ENCODE measurements at regions not wholly inside any gene's neighbourhood (a gene's known extent, or its start where the extent isn't known, plus 50 kb on each side); places are given as distances from the start of the nearest gene placed in this dataset.
"Not testable (repeated sequence)": the region's sequence is repeated elsewhere in the genome, so short reads cannot be mapped to it uniquely, and the experiment has no call there.

GRCh38 chr20:48493966-48494365 is 333.8 kb downstream of the PREX1 start:
- no peak for DNase-seq (ENCODE audit: low spot score)
- intact Hi-C loops (cut with DNase I): no loop called here

GRCh38 chr20:48493331-48493730 is 334.5 kb downstream of the PREX1 start:
- DNase-seq (ENCODE audit: low spot score); intact Hi-C loops (cut with DNase I): not testable (repeated sequence)

GRCh38 chr20:48492715-48493070 is 335.1 kb downstream of the PREX1 start:
- intact Hi-C loops (cut with DNase I): no loop called here
- no peak for DNase-seq (ENCODE audit: low spot score)

DNA sequence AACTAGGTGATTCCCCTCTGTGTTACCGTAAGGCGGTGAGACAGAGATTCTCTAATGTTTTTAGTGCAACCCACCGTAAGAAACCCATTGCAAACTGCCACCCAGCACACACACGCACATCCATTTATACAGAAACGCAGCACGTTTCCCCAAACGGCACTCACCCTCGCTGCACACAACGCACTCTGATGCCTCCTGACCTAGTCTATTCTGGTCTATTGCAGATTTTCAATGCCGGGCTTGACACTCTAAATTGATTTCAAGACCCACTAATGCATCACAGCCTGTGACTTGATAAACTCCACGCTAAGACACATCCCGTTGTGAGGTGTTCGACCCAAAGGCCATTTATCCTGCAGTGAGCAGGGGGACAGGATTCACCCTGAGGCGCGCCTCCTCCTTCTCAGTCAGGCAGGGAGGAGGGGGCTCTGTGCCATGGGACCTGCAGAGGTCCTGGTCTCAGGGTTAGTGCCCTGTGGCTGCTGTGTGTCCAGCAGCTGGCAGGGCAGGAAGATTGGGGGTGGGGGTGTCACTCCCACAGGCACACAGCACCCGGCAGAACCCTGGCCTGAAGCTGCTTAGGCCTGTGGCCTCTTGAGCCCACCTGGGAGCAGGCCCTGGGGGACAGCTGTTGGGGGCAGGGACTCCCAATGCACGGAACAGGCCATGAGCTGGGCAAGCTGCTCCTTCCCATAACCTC is 335.6 kb downstream of the PREX1 start:
- intact Hi-C loops (cut with DNase I): no loop called here
- no peak for DNase-seq (ENCODE audit: low spot score)

GRCh38 chr20:48490961-48491831 is 336.6 kb downstream of the PREX1 start:
- intact Hi-C loops (cut with DNase I): no loop called here
- DNase-seq (ENCODE audit: low spot score): no peak

- intact Hi-C loops (cut with DNase I); DNase-seq (ENCODE audit: low spot score): not testable (repeated sequence)
Measured at GRCh38 chr20:48490341-48490740, 337.5 kb downstream of the PREX1 start.

GRCh38 chr20:48489656-48490055 is 338.1 kb downstream of the PREX1 start:
- intact Hi-C loops (cut with DNase I): no loop called here
- DNase-seq (ENCODE audit: low spot score): no peak

- intact Hi-C loops (cut with DNase I): no loop called here
- no peak for DNase-seq (ENCODE audit: low spot score)
Measured at GRCh38 chr20:48489046-48489463, 338.7 kb downstream of the PREX1 start.

- intact Hi-C loops (cut with DNase I); DNase-seq (ENCODE audit: low spot score): not testable (repeated sequence)
Measured at GRCh38 chr20:48488334-48489034, 339.3 kb downstream of the PREX1 start.

GRCh38 chr20:48486065-48486464 is 341.7 kb downstream of the PREX1 start:
- intact Hi-C loops (cut with DNase I): no loop called here
- DNase-seq (ENCODE audit: low spot score): no peak

DNA sequence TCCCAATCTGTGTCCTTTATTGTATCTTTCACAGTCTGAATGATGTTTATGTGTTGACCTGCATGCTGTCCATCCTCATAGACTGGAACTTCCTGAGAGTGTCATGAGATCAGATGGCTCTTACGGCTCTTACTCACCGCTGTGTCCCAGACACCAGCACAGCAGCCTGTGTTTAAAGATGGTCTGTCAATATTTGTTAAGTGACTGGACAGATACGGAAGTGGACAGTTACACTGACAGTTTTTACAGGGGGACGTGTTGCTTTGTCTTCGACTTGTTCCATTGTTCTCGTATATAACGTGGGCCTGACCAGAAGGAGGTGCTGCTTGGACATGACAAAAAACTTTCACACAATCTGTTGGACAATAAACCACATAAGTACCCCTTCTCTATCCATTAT is 342.6 kb downstream of the PREX1 start:
- intact Hi-C loops (cut with DNase I); DNase-seq (ENCODE audit: low spot score): not testable (repeated sequence)

DNA sequence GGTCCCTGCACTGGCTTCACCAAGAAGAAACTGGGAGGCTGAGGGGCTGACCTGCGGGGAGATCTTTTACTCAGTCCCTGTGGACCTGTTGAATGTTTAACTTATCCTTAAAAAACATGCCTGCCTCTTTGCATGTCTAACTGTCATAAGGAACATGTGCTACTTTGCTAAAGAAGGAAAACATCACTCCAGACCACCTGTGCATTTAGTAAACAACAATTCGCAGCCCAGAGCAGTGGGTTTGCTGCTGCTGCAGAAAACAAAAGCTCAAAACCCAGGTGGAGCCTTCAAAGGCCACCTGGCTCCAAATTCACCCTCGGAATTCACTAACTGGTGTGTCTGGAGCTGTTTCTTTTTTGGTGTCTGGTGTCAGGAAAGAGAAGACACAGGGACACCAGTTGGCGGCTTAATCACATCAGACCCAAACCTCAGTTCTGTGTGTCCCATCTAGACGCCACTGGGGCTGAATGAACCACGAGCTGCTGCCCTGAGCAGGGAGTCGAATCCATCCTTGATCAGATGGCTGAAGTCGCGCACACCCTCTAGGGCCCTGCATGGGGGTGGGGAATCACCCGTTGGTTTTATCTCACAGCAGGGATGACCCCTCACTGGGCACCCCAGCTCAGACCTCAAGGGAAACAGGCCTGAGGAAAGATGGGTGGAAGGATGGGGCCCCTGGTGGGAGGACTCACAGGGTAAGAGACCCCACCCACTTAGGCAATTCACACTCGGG is 344.3 kb downstream of the PREX1 start:
- DNase-seq (ENCODE audit: low spot score): no peak
- intact Hi-C loops (cut with DNase I): no loop called here

DNA sequence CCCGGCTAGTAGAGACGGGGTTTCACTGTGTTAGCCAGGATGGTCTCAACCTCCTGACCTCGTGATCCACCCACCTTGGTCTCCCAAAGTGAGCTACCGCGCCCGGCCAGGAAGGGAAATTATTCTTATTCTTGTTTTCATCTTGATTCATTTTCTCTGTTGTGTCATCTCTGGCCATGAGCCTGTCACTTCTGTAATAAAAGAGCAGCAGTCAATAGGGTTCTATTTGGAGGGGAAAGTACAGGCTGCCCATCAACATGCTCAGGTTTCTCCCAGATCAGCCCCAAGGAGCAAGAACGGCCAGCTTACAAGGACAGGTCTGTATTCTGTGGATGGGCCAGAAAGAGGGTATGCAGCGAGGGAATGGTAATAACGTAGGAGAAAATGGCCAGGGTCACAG is 345.0 kb downstream of the PREX1 start:
- no peak for DNase-seq (ENCODE audit: low spot score)

GRCh38 chr20:48480216-48480772 is 347.5 kb downstream of the PREX1 start:
- no peak for DNase-seq (ENCODE audit: low spot score)
- intact Hi-C loops (cut with DNase I): no loop called here

More for the DNA sequence above, 345.0 kb downstream of the PREX1 start:
- intact Hi-C loops (cut with DNase I): no loop called here

GRCh38 chr20:48478806-48479585 is 348.8 kb downstream of the PREX1 start:
- intact Hi-C loops (cut with DNase I): no loop called here
- DNase-seq (ENCODE audit: low spot score): no peak

- no peak for DNase-seq (ENCODE audit: low spot score)
- intact Hi-C loops (cut with DNase I): no loop called here
Measured at GRCh38 chr20:48478370-48478769, 349.4 kb downstream of the PREX1 start.

DNA sequence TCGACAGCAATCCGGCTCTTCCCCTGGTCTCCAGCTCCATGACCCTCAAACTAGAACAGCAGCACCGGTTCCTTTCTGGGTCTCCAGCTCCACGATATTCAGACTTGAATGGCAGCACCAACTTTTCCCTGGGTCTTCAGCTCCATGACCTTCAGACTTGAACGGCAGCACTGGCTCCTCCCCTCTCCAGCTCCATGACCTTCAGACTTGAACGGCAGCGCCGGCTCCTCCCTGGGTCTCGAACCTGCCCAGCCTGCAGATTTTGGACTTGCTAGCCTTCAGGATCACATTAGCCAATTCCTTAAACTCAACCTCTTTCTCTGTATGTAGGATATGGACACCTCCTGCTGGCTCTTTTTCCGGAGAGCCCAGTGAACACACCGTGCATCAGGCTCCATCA is 350.9 kb downstream of the PREX1 start:
- intact Hi-C loops (cut with DNase I): no loop called here
- DNase-seq (ENCODE audit: low spot score): no peak

- intact Hi-C loops (cut with DNase I): no loop called here
- no peak for DNase-seq (ENCODE audit: low spot score)
Measured at GRCh38 chr20:48474022-48474421, 353.8 kb downstream of the PREX1 start.

All from cardiac septum (tissue), 1 donor.